GM18873 (cell line): ENCODE measurements at regions not wholly inside any gene's neighbourhood (a gene's known extent, or its start where the extent isn't known, plus 50 kb on each side); places are given as distances from the start of the nearest gene placed in this dataset.

Source experiments
- ATAC-seq: cut with Tn5 transposase; IDR thresholded peaks from one replicate; pipeline ENCODE4 v1.9.1; 2021; ENCODE audit warnings: mild to moderate bottlenecking, moderate library complexity, moderate number of reproducible peaks; ENCODE audit not compliant: unreplicated experiment, low FRiP score

DNA sequence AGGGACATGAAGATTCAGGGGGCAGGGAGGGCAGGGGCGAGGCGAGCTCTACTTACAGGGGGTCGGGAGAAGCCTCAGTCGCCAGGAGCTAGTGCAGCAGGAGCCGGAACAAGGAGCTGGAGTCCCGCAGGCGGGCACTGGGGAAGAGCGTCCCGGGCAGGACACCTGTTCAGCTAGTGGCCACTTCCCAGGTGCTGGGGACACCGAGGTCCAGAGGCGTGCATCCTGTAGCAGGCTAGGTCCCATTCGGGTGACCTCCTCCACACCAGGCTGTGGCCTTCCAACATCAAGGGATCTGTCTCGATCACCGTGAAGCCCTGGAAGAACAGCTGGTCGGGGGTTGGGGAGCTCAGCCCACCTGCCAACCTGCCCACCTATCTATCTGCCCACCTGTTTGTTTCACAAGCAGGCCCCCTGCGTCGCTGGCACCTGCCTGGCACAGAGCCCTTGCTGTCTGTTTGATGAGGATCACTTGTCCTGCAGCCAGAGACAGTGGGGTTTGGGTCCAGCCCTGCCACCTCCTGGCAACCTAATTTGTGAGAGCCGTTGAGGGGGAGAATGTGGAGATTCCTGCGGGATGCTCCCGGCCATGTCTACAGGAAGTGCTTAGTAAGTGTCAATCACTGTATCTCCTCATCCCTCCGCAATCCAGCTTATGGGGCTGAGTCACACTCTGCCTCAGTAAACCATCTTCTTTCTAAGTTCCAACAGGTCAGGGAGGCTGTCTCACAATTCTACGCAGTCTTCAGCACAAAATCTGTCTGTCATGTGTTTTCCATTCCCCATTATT, 940.9 kb downstream of the BRD1 start:
- ATAC-seq: no peak

DNA sequence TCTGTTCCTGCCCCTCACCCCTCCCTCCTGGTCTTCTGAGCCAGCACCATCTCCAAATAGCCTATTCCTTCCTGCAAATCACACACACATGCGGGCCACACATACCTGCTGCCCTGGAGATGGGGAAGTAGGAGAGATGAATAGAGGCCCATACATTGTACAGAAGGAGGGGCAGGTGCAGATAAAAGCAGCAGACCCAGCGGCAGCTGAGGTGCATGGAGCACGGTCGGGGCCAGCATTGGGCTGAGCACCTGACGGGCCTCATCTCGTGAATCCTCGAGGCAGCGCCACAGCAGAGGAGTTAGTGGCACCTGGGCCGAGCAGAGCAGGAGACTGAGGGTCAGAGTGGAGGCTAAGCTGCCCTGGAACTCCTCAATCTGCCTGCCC, 941.8 kb downstream of the BRD1 start:
- no peak for ATAC-seq

DNA sequence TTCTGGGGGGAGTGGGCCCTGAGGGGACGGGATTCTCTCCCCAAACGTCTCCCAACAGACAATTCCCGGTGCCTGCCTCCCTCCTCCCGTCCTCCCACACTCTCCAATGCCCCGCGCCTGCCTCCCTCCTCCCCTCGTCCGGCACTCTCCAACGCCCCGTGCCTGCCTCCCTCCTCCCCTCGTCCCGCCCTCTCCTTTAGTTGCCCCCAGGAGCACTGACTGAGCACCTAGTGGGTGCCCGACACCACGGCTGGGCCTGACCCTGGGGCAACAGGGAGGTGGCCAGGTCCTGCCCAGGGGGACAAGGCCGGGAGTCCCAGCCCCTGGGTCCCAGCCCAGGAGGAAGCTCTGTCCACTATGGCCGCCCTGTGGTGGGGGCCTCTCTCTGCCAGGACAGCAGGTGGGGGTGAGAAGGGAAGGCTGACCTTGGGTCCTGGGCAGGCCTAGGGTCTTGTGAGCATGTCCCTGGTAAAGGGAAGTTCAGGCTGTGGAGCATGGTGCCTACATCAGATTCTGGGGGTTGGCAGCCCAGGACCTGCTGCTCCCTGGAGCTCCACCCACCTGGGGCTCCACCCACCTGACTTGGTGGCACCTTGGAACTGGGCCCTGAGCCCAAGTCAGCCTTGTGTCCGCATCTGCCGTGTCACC, 942.3 kb downstream of the BRD1 start:
- ATAC-seq: no peak

DNA sequence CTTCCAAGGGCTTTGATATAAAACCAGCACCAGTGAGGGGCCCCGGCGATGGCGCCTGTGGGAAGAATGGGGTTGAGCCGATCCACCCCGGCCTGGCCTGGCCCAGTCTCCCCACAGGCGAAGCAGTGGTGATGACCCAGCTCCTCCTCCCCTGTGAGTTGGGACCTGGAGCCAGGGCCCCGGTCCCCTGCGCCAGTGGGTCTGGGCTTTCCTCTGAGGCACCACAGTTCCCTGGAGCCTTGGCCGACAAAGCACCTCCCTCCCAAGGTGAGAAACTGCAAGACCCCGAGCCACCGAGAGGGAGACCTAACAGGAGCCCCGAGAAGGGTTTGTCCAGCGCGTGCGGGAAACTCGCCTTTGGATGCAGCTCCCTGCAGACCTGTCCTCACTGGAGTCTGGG, 942.9 kb downstream of the BRD1 start:
- no peak for ATAC-seq

DNA sequence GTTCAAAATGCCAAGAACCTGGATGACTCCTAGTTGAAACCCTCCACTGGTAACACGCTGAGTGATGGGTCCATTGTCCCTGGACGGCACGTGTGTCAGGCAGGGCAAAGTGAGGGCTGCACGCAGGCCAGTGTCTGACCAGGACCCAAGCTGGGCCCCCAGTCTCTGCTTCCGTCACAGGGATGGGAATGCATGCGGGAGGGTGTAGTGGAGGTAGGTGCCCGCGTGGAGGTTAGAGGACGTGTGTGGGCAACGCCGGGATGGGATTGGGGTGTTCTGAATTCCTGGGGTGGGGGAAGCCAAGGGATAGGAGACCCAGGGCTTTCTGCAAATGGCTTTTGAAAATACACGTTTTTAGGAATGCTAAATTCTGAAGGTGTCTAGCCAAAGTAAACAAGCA, 943.3 kb downstream of the BRD1 start:
- no peak for ATAC-seq

DNA sequence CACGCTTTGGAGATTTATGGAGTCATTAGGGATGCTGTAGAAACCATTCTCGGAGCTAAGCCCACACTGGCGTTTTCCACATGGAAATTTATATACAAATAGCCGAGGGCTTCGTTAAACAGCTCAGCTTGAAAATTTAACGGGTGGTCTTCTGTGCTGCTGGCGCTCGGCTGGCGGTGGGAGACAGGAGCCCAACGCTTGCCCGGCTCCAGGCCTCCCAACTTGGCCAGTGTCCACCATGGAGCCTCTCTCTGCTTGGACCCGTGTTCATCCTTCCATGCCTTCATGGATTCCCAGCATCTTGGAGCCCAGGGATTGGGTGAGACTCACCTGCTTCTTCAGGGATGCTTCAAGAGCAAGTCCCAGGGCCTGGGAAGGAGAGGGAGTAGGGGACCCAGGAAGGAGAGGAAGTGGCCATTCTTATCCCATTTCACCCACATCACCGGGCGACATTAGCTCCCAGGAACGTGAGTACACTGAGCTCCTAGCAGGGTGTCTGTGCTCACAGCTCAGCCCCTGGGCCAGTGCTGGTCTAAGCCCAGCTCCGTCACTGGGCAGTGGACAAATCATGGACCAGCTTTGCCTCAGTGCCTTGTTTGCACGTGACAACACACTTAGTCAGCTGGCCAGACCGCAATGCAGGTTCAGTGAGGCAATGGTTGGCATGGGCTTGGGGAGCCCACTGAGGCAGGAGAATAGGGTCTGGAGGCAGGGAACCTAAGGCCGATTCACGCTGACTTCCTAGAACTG, 944.3 kb downstream of the BRD1 start:
- ATAC-seq: no peak

DNA sequence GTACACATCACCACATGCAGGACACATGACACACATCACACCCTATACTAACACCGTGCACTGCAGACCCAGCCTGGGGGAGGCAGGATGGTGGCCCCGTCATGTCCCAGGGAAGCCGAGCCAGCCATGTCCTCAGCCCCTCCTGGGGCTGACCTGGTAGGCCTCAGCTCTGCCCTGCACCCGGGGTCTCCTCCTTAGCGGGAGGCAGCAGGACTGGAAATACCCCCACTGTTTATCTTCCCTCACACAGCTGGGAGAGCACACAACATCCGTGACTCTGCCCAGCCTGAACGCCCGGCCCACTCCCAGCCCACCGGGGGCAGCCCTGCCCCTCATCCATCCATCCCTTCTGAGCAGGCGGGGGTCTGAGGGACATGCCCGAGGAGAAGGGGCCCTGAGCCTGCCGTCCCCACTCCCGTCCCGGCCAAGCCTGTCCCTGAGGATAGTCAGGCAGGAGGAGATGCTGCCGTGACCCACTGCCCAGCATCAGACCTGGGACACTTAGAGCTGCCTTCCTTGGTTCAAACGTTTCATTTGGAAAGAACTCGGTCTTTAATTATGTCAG, 945.0 kb downstream of the BRD1 start:
- no peak for ATAC-seq

DNA sequence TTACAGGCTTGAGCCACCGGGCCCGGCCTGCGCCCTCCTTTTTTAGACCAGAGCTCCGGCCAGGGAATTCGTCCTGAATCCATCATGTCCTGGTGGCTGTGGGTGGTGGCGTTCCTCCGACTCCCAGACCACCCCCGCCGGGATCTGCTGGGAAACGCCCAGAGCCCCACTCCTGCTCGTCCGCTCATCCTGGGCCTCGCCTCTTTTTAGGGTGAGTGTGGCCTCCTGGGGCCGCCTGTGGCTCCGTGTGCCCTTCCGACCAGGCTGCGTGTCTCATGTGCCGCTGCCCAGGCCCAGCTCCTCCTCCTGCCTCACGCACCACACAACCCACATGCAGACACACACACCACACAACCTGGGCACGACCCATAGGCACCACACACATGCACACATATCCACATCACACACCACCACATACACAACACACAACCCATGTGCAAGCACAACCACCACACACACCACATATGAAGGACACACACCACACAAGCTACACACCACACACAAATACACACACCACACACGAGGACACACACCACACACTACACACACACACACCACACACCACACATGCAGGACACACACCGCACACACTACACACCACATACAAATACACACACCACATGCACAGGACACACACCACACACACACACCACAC, 946.2 kb downstream of the BRD1 start:
- no peak for ATAC-seq

DNA sequence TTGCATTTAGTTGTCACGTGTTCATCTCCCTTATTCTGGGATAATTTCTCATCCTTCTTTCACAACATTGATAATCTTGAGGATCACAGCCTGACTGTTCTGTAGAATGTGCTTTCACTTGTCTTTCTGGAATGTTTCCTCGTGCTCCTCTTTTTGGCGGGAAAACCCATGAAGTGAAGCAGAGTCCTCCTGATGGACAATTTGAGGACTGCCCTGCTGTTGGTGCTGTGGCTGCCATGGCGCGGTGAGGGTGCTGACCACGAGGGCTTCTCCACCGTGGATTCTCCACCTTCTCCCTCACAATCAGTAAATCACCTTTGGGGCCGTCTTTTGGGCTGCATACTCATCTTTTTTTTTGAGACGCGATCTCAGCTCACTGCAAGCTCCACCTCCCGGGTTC, 946.9 kb downstream of the BRD1 start:
- ATAC-seq: no peak

DNA sequence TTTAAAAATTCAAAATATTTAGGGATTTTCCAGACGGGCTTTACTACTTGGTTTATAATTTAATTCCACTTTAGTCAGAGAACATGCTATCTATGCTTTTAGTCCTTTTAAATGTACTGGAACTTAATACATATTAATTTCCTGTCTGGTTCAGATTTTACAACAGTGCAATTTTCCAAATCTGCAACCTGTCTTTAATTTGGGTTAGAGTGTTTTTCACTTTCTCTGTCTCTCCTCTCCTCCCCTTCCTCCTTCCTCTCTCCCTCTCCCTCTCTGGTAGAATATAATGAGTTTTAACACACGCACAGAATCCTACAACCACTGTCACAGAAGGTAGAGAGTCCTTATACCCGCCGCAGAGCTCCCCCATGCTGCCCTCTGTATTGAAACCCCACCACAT, 950.7 kb downstream of the BRD1 start:
- ATAC-seq: no peak

DNA sequence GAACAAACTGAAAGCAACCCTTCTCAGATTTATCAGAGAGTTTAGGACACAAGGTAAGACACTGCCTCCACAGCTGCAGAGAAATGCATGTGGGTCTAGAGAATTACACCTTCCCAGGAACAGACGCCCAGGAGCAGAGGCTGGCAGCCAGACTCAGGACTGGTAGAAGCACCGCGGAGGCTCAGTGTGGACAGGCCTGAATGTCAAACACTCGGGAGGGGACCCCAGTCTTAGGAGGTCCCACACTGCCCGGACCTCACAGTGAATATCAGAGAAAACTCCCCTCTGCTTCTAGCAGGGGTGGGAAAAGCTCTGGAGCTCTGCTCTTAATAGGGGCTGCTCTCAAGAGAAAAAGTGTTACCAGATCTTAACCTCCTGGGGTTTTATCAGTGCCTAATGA, 952.7 kb downstream of the BRD1 start:
- no peak for ATAC-seq

DNA sequence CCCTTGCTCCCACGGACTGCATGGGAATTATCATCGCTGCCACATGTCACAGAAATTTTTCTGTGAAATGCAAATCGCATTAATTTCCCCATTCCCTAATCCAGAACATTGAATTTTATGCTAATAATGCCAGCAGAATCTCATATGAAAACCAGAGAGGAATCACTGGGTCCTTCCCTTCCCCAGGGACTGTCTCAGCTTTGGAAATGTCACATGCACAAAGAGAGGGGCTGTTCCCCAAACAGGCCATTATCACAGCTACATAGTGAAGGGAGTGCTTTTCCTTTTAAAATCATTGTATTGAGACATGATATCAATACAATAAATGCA, 954.5 kb downstream of the BRD1 start:
- ATAC-seq: no peak

DNA sequence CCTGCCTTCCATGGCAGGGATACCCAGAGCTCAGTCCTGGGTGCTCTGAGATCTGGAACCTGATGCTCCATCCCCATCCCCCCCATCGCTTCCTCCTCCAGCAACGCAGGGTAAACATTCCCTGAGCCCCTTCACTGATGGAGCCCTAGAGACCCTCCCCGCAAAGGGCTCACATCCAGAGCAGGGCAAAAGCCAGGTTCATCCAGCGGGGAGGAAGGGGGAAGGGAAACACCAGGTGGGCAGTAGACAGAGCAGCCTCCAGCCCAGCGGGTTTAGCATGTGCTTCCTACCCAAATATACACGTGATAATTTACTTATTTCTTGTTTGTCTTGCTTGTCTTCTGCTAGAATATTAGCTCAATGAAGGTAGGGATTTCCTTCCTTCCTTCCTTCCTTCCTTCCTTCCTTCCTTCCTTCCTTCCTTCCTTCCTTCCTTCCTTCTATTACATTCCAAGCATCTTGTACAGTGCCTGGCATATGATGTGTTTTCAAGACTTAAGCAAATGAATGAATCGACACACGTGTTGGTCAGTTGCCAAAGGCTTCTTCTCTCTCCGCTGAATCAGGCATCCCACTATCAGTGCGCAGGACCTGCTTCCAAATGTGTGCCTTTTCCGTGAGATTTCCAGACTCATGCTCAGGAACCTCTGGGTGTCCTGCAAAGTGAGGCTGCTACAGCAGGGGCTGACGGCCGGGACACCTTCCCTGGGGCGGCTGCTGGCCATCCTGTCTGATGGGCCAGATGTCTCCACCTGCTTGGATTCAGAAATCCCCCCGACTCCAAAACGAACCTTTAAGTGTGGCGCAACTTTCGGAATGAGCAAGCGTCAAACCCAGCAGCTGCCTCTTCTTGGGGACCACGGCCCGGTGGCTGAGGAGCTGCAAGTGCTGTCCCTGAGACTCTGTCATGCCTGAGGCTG, 955.1 kb downstream of the BRD1 start:
- no peak for ATAC-seq

DNA sequence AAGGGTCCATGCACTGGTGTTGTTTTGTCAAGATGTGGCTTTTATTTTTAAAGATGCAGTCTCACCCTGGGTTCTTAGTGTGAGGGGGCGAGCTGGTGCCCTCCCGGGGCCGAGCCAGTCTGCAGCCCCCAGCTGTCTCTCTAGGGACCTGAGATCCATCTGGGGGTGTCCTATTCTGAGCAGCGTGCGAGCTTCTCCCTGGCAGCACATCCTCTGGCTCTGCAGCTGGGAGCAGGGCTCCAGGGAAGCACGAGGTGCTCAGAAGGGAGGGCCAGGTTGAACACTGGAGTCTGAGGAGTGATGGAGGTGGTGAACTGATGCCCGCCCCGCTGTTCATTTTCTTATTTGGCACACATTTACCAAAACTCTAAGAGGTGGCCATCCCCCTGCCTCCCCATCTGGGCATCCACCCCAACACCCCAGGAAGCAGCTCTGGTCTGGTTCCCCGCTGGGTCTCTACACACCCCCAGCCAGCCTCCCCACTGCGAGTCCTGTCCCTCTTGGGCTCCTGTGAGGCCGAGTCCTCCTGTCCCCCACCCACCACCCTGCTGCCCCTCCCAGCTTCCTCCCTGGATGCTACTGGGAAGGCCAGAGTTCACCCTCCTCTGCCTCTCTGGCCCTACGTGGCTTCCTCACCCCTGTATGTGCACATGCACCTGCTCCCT, 956.4 kb downstream of the BRD1 start:
- no peak for ATAC-seq

DNA sequence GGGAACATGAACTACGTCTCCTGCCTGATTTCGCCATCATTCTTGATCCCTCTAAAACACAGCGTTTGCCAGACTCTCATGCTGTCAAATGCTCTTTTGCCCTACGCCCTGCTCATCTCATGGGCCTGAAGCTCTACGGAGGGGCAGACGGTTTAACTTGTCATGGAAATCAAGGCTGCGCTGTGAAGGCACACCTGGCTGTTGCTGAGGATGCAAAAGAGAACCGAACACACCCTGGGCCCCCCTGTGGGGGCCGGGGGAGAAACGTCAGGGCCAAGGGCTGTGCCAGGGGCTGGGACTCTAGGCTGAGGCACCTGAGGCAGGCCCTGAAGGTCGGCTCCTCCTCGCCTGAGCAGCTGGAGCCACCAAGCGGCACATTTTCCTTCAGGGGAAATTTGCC, 957.2 kb downstream of the BRD1 start:
- ATAC-seq: no peak

DNA sequence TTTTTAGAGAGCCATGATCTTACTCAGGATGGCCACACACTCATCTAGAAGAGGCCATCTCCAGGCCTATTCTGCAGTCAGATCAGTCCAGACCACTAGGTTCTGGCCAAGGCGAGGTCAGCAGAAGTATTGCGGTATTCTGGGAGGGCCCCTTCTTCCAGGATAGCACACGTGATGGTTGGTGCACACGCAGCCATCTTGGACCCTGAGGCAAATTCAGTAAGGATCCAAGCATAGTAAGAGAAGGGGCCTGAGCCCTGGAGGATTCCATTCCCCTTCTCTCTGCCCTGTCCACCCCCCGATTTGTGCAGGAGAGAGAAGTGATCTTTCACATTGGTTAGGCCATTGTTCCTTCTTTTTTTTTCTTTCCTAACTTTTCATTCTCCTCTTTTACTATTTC, 957.9 kb downstream of the BRD1 start:
- ATAC-seq: no peak

DNA sequence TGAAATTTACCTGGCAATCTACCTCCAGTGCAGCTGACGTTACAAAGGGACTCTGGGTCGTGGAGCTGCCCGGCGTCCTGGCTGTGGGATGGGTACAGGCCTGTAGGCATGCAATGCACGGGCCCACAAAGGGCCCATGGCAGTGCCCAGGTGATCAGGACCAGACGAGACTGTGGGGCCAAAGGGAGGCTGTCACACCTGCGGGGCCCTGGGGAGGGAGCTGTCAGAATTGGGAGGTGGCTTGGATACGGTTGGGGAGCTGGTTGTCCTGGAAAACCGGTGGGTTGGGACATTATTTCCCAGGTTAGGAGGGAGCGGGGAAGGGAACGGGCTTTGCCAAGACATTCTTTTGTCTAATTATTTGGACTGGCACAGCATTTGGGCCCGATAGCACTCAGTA, 958.5 kb downstream of the BRD1 start:
- no peak for ATAC-seq

DNA sequence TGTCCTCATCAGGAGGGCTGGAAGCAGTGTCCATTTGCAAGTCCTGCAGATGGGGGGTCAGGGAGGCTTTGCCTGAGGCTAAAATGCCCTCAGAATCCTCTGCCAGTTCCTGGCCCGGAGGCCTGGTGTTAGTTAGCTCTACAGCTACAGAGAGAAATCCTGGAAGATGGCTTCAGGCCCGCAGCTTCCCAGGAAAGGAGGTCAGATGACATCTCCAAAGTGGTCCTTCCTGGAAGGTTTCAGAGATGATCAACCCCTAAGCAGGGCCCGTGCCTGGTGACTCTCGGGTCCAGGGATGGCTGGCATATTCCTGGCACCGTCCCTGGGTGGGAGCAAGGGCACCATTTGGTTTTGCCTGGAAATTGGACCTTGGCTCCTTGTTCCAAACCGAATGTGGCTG, 959.1 kb downstream of the BRD1 start:
- no peak for ATAC-seq

DNA sequence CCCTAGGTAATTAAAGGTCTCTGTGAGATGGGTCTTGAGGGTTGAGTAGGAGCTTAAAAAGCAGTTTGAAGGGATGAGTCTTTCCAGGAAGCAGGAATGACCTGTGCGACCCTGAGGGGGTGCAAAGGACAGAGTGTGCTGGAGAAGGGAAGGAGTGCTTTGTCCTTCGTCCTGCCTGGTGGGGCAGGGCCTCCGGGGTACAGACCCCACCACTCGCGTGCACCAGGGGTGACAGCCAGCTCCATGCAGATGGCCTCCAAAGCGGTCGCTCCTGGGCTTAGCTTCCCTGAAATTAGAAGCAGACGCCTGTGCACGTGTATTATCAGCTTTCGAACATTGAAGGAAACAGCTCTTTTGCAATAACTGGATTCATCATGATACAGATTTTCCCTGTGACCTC, 959.8 kb downstream of the BRD1 start:
- ATAC-seq: no peak
